ENCODE measurements at regions not wholly inside any gene's neighbourhood (a gene's known extent, or its start where the extent isn't known, plus 50 kb on each side); places are given as distances from the start of the nearest gene placed in this dataset.

DNA sequence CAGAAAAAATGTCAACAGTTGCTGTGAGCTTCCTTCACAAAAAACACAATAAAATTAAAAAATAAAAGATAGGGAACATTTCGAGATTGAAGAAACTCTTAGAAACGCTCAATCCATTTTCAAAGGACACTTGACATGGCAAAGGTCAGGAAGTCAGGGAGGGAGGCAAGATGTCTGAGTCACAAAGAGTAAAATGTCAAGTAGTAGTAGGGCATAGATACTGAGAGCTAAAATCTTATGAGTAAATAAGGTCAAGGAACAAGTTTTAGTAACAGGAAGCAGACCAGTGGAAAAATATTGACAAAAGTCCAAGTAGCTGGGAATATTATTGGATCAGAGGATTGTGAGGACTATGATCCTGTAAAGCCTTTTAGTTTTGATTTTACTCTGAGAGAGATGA is 495.6 kb downstream of the TMX3 start:
- no peak overlapping the region for H3K4me3 ChIP-seq (ENCODE audit: low read length)
- TF ChIP-seq, protein P1, sequence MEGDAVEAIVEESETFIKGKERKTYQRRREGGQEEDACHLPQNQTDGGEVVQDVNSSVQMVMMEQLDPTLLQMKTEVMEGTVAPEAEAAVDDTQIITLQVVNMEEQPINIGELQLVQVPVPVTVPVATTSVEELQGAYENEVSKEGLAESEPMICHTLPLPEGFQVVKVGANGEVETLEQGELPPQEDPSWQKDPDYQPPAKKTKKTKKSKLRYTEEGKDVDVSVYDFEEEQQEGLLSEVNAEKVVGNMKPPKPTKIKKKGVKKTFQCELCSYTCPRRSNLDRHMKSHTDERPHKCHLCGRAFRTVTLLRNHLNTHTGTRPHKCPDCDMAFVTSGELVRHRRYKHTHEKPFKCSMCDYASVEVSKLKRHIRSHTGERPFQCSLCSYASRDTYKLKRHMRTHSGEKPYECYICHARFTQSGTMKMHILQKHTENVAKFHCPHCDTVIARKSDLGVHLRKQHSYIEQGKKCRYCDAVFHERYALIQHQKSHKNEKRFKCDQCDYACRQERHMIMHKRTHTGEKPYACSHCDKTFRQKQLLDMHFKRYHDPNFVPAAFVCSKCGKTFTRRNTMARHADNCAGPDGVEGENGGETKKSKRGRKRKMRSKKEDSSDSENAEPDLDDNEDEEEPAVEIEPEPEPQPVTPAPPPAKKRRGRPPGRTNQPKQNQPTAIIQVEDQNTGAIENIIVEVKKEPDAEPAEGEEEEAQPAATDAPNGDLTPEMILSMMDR (conservative IDR thresholded peaks at IDR 0.05; ENCODE audit: low read length): no peak
- no peak for DNase-seq (ENCODE audit: low read depth)

GRCh38 chr18:68215931-68216330 is 499.0 kb downstream of the TMX3 start:
- H3K4me3 ChIP-seq (ENCODE audit: low read length): no peak overlapping the region
- DNase-seq (ENCODE audit: low read depth): peak; percentile 87
- TF ChIP-seq, protein P1 (conservative IDR thresholded peaks at IDR 0.05; ENCODE audit: low read length): no peak

- TF ChIP-seq, protein P1 (conservative IDR thresholded peaks at IDR 0.05; ENCODE audit: low read length): no peak
- H3K4me3 ChIP-seq (ENCODE audit: low read length): no peak overlapping the region
- DNase-seq (ENCODE audit: low read depth): no peak
Measured at GRCh38 chr18:68186039-68186438, 528.9 kb downstream of the TMX3 start.

GRCh38 chr18:68181956-68182355 is 533.0 kb downstream of the TMX3 start:
- no peak overlapping the region for H3K4me3 ChIP-seq (ENCODE audit: low read length)
- DNase-seq (ENCODE audit: low read depth): peak; percentile 29
- TF ChIP-seq, protein P1 (conservative IDR thresholded peaks at IDR 0.05; ENCODE audit: low read length): no peak

GRCh38 chr18:68179811-68180210 is 535.1 kb downstream of the TMX3 start:
- DNase-seq (ENCODE audit: low read depth): no peak
- TF ChIP-seq, protein P1 (conservative IDR thresholded peaks at IDR 0.05; ENCODE audit: low read length): no peak
- no peak overlapping the region for H3K4me3 ChIP-seq (ENCODE audit: low read length)

DNA sequence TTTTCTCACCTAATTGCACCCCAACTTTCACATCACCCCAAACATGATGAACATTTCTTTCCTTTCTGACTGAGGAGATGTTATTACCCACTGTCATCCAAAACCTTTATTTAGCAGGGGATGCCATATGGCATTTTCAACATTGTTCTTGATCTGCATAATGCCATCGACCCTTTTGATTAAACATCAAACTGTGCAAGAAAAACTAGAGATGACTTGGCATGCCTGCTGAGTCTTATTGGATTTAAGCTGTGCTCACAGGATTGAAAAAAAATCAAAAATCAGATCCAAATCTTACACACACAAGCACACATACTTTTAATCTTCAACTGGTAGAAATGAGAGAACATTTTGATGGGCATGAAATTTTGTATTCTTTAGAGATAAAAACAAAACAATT is 536.0 kb downstream of the TMX3 start:
- DNase-seq (ENCODE audit: low read depth): no peak
- H3K4me3 ChIP-seq (ENCODE audit: low read length): no peak overlapping the region
- TF ChIP-seq, protein P1 (conservative IDR thresholded peaks at IDR 0.05; ENCODE audit: low read length): no peak

GRCh38 chr18:68177807-68178702 is 536.9 kb downstream of the TMX3 start:
- peak; percentile 99 for DNase-seq (ENCODE audit: low read depth)
- H3K4me3 ChIP-seq (ENCODE audit: low read length): no peak overlapping the region
- TF ChIP-seq, protein P1 (conservative IDR thresholded peaks at IDR 0.05; ENCODE audit: low read length): no peak
